Fibroblast of skin of right biceps (primary cell): ENCODE measurements at regions not wholly inside any gene's neighbourhood (a gene's known extent, or its start where the extent isn't known, plus 50 kb on each side); places are given as distances from the start of the nearest gene placed in this dataset.
"Not testable (repeated sequence)": the region's sequence is repeated elsewhere in the genome, so short reads cannot be mapped to it uniquely, and the experiment has no call there.

Experiments used
- DNase-seq: peaks from one replicate; pipeline ENCODE4 v3.0.0-alpha.2; 2013

- peak; percentile 26 for DNase-seq
Observed at GRCh38 chr5:114789773-114790402, 379.8 kb downstream of the TRIM36 start.

GRCh38 chr5:114782869-114783268 lies 386.8 kb downstream of the TRIM36 start:
- DNase-seq: no peak

GRCh38 chr5:114782177-114782576 lies 387.5 kb downstream of the TRIM36 start:
- DNase-seq: no peak

DNA sequence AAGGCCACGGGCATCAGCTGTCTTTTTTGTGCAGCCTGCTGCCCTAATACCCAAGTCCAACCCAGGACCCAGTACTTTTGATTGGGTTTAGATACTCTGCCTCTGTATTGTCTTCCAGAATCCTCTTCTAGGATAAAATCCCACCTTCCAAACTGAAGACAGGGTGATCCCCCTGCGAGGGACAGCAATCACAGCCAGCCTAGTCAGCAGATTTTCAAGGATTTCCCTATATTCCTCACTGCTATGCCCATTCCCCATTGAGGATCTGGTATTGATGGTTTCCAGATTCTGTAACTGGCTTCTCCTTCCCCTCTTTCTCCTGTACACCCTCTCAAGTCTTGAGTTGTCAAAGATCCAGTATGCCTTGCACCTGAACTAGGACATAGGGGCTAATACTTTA lies 389.4 kb downstream of the TRIM36 start:
- DNase-seq: no peak

GRCh38 chr5:114744406-114744805 lies 382.5 kb downstream of the KCNN2 start:
- DNase-seq: no peak

GRCh38 chr5:114734238-114734637 lies 372.4 kb downstream of the KCNN2 start:
- peak; percentile 36 for DNase-seq

GRCh38 chr5:114729986-114730385 lies 368.1 kb downstream of the KCNN2 start:
- DNase-seq: no peak

GRCh38 chr5:114727358-114727757 lies 365.5 kb downstream of the KCNN2 start:
- no peak for DNase-seq

DNA sequence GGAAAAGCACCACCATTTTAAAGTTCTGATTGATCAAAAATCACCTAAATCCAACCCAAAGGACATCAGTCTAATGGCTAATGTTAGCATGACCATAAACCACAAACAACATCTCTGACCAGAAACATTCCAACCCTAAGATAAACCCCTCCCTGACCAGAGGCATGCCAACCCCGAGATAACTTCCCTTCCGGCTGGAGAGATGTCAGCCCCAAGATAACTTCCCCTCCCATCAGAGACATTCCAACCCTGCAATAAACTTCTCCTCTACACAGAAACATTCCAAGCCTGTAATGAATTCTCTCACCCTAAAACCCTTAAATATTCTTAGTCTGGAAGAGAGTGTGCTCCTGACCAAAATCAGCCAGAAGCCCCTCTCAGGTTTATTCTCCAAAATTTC lies 364.3 kb downstream of the KCNN2 start:
- peak; percentile 9 for DNase-seq

GRCh38 chr5:114719268-114719667 lies 357.4 kb downstream of the KCNN2 start:
- no peak for DNase-seq

DNA sequence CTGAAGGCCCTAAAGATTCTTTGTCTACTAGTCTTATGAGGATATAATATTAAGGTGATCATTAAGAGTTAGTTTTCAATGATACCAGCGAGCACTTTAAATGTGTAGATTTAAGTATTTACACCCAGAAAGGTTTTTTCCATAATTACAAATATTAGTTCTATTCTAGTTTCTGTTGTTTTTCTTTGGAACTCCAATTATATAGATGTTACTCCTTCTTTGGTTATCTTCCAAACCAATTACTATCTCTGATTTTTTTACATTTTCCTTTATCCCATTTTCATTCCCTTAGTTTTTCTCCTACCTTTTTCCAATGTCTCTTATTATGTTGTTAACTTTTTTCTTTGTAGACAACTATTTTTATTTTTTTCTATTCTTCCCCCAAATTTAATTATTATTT lies 355.1 kb downstream of the KCNN2 start:
- DNase-seq: no peak

- not testable (repeated sequence) for DNase-seq
Observed at GRCh38 chr5:114704225-114704893, 342.5 kb downstream of the KCNN2 start.

DNA sequence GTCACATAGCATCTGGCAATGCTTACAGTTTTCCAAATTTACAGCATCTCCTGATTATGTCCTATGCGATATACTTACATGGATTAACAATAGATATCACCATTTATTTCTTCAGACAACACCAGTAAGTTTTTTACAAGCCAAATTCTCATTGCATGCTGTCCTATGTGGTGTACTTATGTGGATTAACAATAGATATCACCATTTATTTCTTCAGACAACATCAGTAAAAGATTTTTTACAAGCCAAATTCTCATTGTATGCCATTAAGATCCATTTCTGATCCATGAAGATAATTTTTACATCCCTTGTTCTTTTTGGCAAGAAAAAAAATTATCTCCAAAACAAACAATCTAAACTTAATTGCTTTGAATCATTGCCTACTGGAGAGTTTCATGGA lies 340.9 kb downstream of the KCNN2 start:
- DNase-seq: no peak

DNA sequence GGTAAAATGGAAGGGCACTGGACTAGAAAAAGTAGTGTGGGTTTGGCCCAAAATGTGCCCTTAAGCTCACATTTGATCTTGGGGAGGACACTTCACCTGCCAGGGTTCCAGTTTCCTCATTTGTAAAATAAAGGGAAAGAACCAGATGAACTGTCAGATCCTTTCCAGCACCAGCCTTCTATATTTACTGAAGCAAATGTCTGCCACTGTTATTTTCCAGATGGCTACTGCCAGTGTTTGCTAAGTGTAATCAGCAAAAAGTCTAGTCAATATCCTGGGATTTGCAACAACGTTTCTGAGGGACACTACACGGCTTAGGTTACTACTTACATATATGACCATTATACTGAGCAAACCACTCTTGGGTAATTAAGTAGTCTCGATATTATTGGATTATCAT lies 340.3 kb downstream of the KCNN2 start:
- no peak for DNase-seq

DNA sequence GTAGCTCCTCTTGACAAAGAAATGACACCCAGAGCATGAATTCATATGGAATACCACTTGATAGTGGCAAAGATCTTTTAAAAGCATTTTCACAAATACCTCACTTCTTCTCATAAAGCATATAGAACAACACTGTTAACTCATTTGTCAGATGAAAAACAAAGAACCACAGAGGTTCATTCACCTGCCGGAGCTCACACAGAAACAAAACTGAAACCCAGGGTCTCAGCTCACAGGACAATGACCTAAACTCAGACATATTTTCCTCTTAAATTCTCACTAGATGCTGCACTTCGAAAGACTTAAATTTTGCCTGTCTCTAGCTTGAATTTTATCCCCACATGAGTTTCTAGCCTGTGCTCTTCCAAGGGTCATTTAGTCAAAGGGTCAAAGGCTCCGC lies 339.0 kb downstream of the KCNN2 start:
- no peak for DNase-seq

- no peak for DNase-seq
Observed at GRCh38 chr5:114695292-114695904, 333.5 kb downstream of the KCNN2 start.

- no peak for DNase-seq
Observed at GRCh38 chr5:114686356-114686755, 324.5 kb downstream of the KCNN2 start.

DNA sequence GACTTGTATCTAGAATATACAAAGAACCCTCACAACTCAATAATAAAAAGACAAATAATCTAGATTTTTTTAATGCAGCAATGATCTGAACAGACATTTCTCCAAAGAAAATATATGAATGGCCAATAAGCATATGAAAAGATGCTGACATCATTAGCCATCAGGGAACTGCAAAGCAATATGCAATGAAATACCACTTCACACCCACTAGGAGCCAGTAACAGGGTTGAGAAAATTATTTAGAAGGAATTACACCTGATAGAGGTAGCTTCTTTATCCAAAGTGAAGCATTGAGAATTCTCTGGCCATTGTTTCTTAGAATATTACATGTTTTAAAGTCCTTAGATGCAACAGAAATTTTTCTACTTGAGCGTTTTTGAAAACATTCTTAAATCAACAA lies 316.9 kb downstream of the KCNN2 start:
- DNase-seq: no peak

DNA sequence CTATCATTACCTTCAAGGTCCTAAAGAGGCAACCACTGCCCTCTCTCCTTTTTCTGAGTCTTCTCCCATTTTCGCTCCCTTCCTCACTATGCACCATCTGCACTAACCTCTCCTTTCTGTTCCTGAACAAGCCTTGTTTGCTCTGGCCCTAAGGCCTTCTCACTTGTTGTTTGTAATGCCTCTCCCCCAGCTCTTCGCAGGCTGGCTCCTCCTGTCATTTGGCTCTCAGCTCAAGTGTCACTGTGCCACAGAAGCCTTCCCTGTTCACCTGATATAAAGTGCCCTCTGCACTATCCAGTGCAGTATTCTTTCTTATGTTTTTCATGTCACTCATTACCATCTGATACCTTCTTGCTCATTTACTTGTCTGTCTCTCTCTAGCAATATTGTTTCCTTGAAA lies 303.7 kb downstream of the KCNN2 start:
- no peak for DNase-seq

- DNase-seq: no peak
Observed at GRCh38 chr5:114660791-114661190, 298.9 kb downstream of the KCNN2 start.

DNA sequence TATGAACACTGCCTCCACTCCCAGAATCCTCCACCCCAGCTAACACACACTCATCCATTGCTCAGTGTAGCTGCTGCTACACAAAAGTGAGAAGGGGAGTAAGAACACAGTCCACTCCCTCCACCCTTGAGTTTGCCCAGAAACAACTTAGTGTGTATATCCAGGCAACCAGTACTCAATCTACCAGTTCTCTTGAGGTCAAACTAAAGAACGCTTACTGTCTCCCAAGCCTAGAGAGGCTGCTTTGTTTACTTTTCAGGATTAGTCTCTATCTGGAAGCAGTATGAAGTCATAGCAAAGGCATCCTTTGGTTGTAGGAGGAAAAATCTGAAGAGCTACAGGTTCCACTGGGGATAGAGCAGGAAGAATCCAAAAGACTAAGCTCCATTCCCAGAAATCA lies 296.3 kb downstream of the KCNN2 start:
- peak; percentile 46 for DNase-seq

GRCh38 chr5:114657342-114658130 lies 295.7 kb downstream of the KCNN2 start:
- DNase-seq: peak; percentile 4

DNA sequence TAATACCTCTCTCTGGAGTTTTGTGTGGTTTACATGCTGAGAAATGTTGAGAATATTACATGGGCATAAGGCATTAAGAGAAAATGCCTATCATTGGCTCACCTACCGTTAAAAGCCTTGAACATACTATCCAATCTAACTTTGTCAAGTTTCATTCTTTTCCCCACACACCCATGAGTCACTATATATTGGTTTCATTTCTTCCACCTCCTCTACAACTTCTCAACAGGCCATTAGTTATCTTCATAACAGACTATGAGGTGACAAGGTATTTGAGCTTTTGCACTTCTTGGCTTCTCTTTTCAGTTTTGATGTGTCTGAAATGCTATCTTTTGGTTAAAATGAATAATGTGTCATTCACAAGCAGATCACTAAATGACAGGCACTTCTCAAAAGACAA lies 288.0 kb downstream of the KCNN2 start:
- no peak for DNase-seq

DNA sequence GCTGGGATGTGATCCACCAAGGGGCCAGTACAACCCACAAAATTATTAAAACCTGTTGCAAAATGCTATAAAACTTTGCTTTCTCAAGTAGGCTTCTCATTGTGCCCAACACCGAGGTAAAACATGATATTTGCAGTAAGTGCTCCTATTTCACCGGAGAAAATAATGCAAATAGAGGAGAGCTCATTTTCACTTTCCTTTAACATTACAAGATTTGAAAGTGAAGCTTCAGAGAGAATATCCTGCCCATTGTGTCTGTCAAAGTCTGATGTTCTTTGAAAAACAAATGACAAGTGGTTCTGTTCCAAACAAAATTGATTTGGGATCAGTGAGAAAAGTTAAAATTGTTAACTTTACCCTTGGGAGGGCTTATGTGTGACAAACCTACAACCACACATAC lies 287.1 kb downstream of the KCNN2 start:
- no peak for DNase-seq
